OCI-LY3 (cell line): ENCODE measurements at regions not wholly inside any gene's neighbourhood (a gene's known extent, or its start where the extent isn't known, plus 50 kb on each side); places are given as distances from the start of the nearest gene placed in this dataset.

Source experiments
- H2AFZ ChIP-seq: fragments of 200-600, 300-600 bp; shearing (Covaris generic); 2 replicates; pipeline ENCODE4 v1.6.0; 2014; ENCODE audit warnings: antibody characterized with exemption, low read depth, low read length
- H3K27ac ChIP-seq: fragments of 200-600, 300-600 bp; sonication (generic); 2 replicates; pipeline ENCODE4 v1.5.1; 2014; ENCODE audit warnings: mild to moderate bottlenecking, low read length, moderate library complexity, mixed read lengths
- H3K27me3 ChIP-seq: fragments of 200-600, 300-600 bp; sonication (generic); 2 replicates; pipeline ENCODE4 v1.6.1; 2014; ENCODE audit warnings: low read depth, low read length, mixed read lengths
- H3K36me3 ChIP-seq: fragments of 200-600, 300-600 bp; sonication (generic); replicated peaks from 2 replicates; pipeline ENCODE3; 2014; ENCODE audit warnings: low read depth, low read length, mixed read lengths
- H3K4me1 ChIP-seq: fragments of 300-600, 200-600 bp; sonication (generic); 2 replicates; pipeline ENCODE4 v1.6.1; 2014; ENCODE audit warnings: low read length, mixed read lengths
- H3K4me2 ChIP-seq: fragments of 200-600, 300-600 bp; sonication (generic); 2 replicates; pipeline ENCODE4 v1.6.1; 2014; ENCODE audit warnings: low read length, mixed read lengths
- H3K4me3 ChIP-seq: fragments of 300-600, 200-600 bp; sonication (generic); 2 replicates; pipeline ENCODE4 v1.5.1; 2014; ENCODE audit warnings: antibody characterized with exemption, mild to moderate bottlenecking, low read length, moderate library complexity
- H3K79me2 ChIP-seq: fragments of 300-600, 200-600 bp; shearing (Covaris generic); 2 replicates; pipeline ENCODE4 v1.6.1; 2014; ENCODE audit warnings: mild to moderate bottlenecking, low read length, mixed read lengths
- H3K9ac ChIP-seq: fragments of 300-600, 200-600 bp; shearing (Covaris generic); 2 replicates; pipeline ENCODE4 v1.6.0; 2014; ENCODE audit warnings: mild to moderate bottlenecking, low read length, moderate library complexity
- H3K9me3 ChIP-seq: fragments of 200-600, 300-600 bp; shearing (Covaris generic); 2 replicates; pipeline ENCODE4 v1.6.1; 2014; ENCODE audit warnings: low read length, mixed read lengths; ENCODE audit not compliant: insufficient read depth
- H4K20me1 ChIP-seq: fragments of 200-600, 300-600 bp; sonication (generic); 2 replicates; pipeline ENCODE4 v1.6.1; 2016; ENCODE audit warnings: low read length, mixed read lengths; ENCODE audit not compliant: insufficient read depth
- CTCF ChIP-seq: fragments of 200-600, 300-600 bp; sonication (generic); IDR thresholded peaks from 2 replicates; pipeline ENCODE4 v1.5.1; 2014; ENCODE audit warnings: antibody characterized with exemption, low read length, low read depth
- EZH2phosphoT487 ChIP-seq: fragments of 200-600 bp; shearing (Covaris generic); IDR thresholded peaks from 2 replicates; pipeline ENCODE4 v1.6.1; 2018; ENCODE audit warnings: antibody characterized with exemption, mixed run types, low read depth

DNA sequence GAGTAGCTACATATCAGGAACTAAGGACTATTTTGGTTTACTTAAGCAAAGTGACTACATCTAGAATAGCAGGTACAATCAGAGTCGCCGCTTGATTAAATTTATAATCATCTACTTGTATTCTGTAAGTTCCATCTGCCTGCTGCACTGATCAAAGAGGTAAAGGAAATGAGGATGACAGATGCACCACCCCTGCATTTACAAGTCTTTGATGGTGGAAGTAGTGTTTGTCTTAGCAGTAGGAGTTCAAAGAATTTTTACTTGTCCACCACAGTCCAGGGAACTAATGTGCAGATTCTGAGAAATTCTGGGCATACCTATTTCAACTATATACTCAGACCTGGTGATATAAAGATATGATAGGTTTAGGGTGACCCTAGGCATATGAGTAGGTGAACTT is 184.1 kb upstream of the IVNS1ABP start:
- no peaks in the 10 kb centered on the region for H3K27me3 ChIP-seq
- H3K4me2 ChIP-seq = no peak overlapping the region
- TF ChIP-seq CTCF = no peak
- no peak for TF ChIP-seq EZH2phosphoT487
- H4K20me1 ChIP-seq = no peaks in the 10 kb centered on the region
- H2AFZ ChIP-seq = no peak overlapping the region
- H3K36me3 ChIP-seq = no peaks in the 10 kb centered on the region
- H3K9ac ChIP-seq = no peak overlapping the region
- no peak overlapping the region for H3K4me3 ChIP-seq
- no peaks in the 10 kb centered on the region for H3K79me2 ChIP-seq
- H3K4me1 ChIP-seq = no peaks in the 10 kb centered on the region
- H3K9me3 ChIP-seq = no peaks in the 10 kb centered on the region
- no peak overlapping the region for H3K27ac ChIP-seq

GRCh38 chr1:185500001-185500626 is 183.1 kb upstream of the IVNS1ABP start:
- Histone ChIP-seq H3K36me3 (no peaks in the 10 kb centered on the region), H3K4me1 (no peaks in the 10 kb centered on the region), H4K20me1 (no peaks in the 10 kb centered on the region), H3K27ac (no peak overlapping the region), H2AFZ (no peak overlapping the region), H3K9me3 (no peaks in the 10 kb centered on the region), H3K9ac (no peak overlapping the region), H3K79me2 (no peaks in the 10 kb centered on the region), H3K27me3 (no peaks in the 10 kb centered on the region), H3K4me3 (no peak overlapping the region), H3K4me2 (no peak overlapping the region)
- TF ChIP-seq CTCF = no peak
- TF ChIP-seq EZH2phosphoT487 = no peak

- TF ChIP-seq CTCF (no peak), EZH2phosphoT487 (no peak)
- Histone ChIP-seq H2AFZ (no peak overlapping the region), H3K4me2 (no peak overlapping the region), H3K9me3 (no peaks in the 10 kb centered on the region), H3K36me3 (no peaks in the 10 kb centered on the region), H3K27me3 (no peaks in the 10 kb centered on the region), H3K27ac (no peak overlapping the region), H3K9ac (no peak overlapping the region), H3K4me3 (no peak overlapping the region), H3K4me1 (peaks cover 2% of the 10 kb centered on the region), H3K79me2 (no peaks in the 10 kb centered on the region), H4K20me1 (no peaks in the 10 kb centered on the region)
Observed at GRCh38 chr1:185498207-185498606, 181.2 kb upstream of the IVNS1ABP start.

- peaks cover 2% of the 10 kb centered on the region for H3K4me1 ChIP-seq
- H4K20me1 ChIP-seq = no peaks in the 10 kb centered on the region
- H3K36me3 ChIP-seq = no peaks in the 10 kb centered on the region
- H2AFZ ChIP-seq = no peak overlapping the region
- H3K79me2 ChIP-seq = no peaks in the 10 kb centered on the region
- no peaks in the 10 kb centered on the region for H3K27me3 ChIP-seq
- H3K9ac ChIP-seq = no peak overlapping the region
- no peak for TF ChIP-seq CTCF
- no peak for TF ChIP-seq EZH2phosphoT487
- no peak overlapping the region for H3K4me2 ChIP-seq
- H3K4me3 ChIP-seq = no peak overlapping the region
- no peak overlapping the region for H3K27ac ChIP-seq
- no peaks in the 10 kb centered on the region for H3K9me3 ChIP-seq
Observed at GRCh38 chr1:185497177-185497576, 180.1 kb upstream of the IVNS1ABP start.
